Panc1 (cell line): ENCODE measurements at regions not wholly inside any gene's neighbourhood (a gene's known extent, or its start where the extent isn't known, plus 50 kb on each side); places are given as distances from the start of the nearest gene placed in this dataset.

Experiments used
- ATAC-seq: fragments of 200-7000 bp; cut with Tn5 transposase; 2 replicates; pipeline ENCODE4 v1.9.1; 2020; ENCODE audit warnings: mild to moderate bottlenecking, moderate library complexity
- BruUV-seq: library from RNA; stranded (reverse); fragments of 400-500 nt; replicated peaks from 2 replicates; lab custom pipeline; 2021; lab: Mats Ljungman, UMichigan
- CTCF ChIA-PET: fragments of 300-600 bp; sonication (Branson Sonifier 250); formaldehyde crosslinking; loops from one replicate; lab custom pipeline; 2022; ENCODE audit warnings: antibody characterized with exemption; lab: Charles Lee
- POLR2A ChIA-PET: fragments of 300-600 bp; sonication (Branson Sonifier 250); formaldehyde crosslinking; loops from one replicate; lab custom pipeline; 2022; ENCODE audit warnings: antibody characterized with exemption; lab: Charles Lee
- DNase-seq: peaks from one replicate; pipeline ENCODE4 v3.0.0-alpha.2; 2010; ENCODE audit warnings: low read depth, low spot score
- H3K27ac ChIP-seq: 2 replicates; pipeline ENCODE4 v1.5.1; 2011; ENCODE audit warnings: mild to moderate bottlenecking, low read length, inconsistent platforms
- H3K27me3 ChIP-seq: fragments of 200-500 bp; sonication (Bioruptor generic); 2 replicates; pipeline ENCODE4 v1.6.0; 2014; ENCODE audit warnings: low read length, inconsistent platforms; ENCODE audit not compliant: control insufficient read depth, insufficient read depth
- H3K36me3 ChIP-seq: fragments of 200-500 bp; sonication (Bioruptor generic); 2 replicates; pipeline ENCODE4 v1.5.1; 2014; ENCODE audit warnings: inconsistent platforms, mild to moderate bottlenecking, low read length, moderate library complexity; ENCODE audit not compliant: control insufficient read depth, insufficient read depth
- H3K4me1 ChIP-seq: 2 replicates; pipeline ENCODE4 v1.5.1; 2011; ENCODE audit warnings: inconsistent platforms, mild to moderate bottlenecking, low read length, moderate library complexity; ENCODE audit not compliant: control insufficient read depth, insufficient read depth
- H3K4me3 ChIP-seq, 2 experiments: 2 replicates each; pipeline ENCODE4 v1.5.1; 2011 to 2012; ENCODE audit warnings: low read depth in 2 of 2, low read length in 2 of 2, mild to moderate bottlenecking in 2 of 2, inconsistent platforms in 1 of 2, moderate library complexity in 1 of 2
- H3K9me3 ChIP-seq: fragments of 200-500 bp; sonication (Bioruptor generic); 2 replicates; pipeline ENCODE4 v1.5.1; 2014; ENCODE audit warnings: low read depth, mild to moderate bottlenecking, inconsistent platforms, low read length, moderate library complexity; ENCODE audit not compliant: control insufficient read depth, insufficient read depth
- CTCF ChIP-seq: fragments of 450-650 bp; IDR thresholded peaks from 2 replicates; pipeline ENCODE4 v1.5.1; 2017; ENCODE audit warnings: mild to moderate bottlenecking
- POLR2AphosphoS5 ChIP-seq: IDR thresholded peaks from 2 replicates; pipeline ENCODE4 v1.6.1; 2012; ENCODE audit warnings: mild to moderate bottlenecking, low read depth, low read length, moderate library complexity
- REST ChIP-seq, 2 experiments: IDR thresholded peaks; 2 replicates each; pipeline ENCODE4 v1.6.1; 2011 to 2012; ENCODE audit warnings: low read depth in 2 of 2, control low read depth in 1 of 2, low read length in 1 of 2, mild to moderate bottlenecking in 1 of 2, moderate library complexity in 1 of 2; ENCODE audit not compliant: insufficient read depth in 1 of 2
- SIN3A ChIP-seq: IDR thresholded peaks from 2 replicates; pipeline ENCODE4 v1.6.1; 2012; ENCODE audit warnings: low read depth, mild to moderate bottlenecking, low read length, moderate library complexity, borderline replicate concordance; ENCODE audit not compliant: insufficient read depth
- TCF7L2 ChIP-seq: IDR thresholded peaks from 2 replicates; pipeline ENCODE4 v1.6.1; 2011; ENCODE audit warnings: mild to moderate bottlenecking, low read depth, low read length, inconsistent platforms
- in situ Hi-C: cut with HindIII; loops from 2 replicates; pipeline ENCODE4 v1.10.0; 2016; ENCODE audit warnings: low sequenced_read_pairs, low pct_unique_long_range_greater_than_20kb
- intact Hi-C: fragments of 100-400 bp; cut with micrococcal nuclease; formaldehyde crosslinking; loops from one replicate; pipeline ENCODE4 v1.10.0; 2022; ENCODE audit not compliant: unreplicated experiment

- Histone ChIP-seq H3K27ac (no peak overlapping the region), H3K9me3 (no peaks in the 10 kb centered on the region), H3K4me1 (no peaks in the 10 kb centered on the region), H3K27me3 (no peaks in the 10 kb centered on the region), H3K4me3 (no peak overlapping the region), H3K36me3 (no peaks in the 10 kb centered on the region)
- ATAC-seq: no peak
- no TSS peak for BruUV-seq
- intact Hi-C loops: no loop called here
- CTCF ChIA-PET: no interaction called here
- DNase-seq: no peak
- in situ Hi-C loops: no loop called here
- POLR2A ChIA-PET: no interaction called here
- TF ChIP-seq SIN3A (no peak), TCF7L2 (no peak), CTCF (no peak), REST (IDR thresholded peaks at IDR 0.05; ENCODE audit: insufficient read depth in 1 of 2, low read depth in 2 of 2, low read length in 1 of 2) (no peak), POLR2AphosphoS5 (no peak)
Measured at GRCh38 chr4:171042989-171043524, 770.1 kb upstream of the GALNTL6 start.

GRCh38 chr4:171035909-171036308 lies 777.3 kb upstream of the GALNTL6 start:
- Histone ChIP-seq H3K27me3 (no peaks in the 10 kb centered on the region), H3K27ac (no peak overlapping the region), H3K36me3 (no peaks in the 10 kb centered on the region), H3K4me3 (no peak overlapping the region), H3K9me3 (no peaks in the 10 kb centered on the region), H3K4me1 (no peaks in the 10 kb centered on the region)
- in situ Hi-C loops (no loop called here), intact Hi-C loops (no loop called here)
- BruUV-seq: no TSS peak
- ChIA-PET POLR2A (no interaction called here), CTCF (no interaction called here)
- ATAC-seq: no peak
- DNase-seq: no peak
- TF ChIP-seq TCF7L2 (no peak), SIN3A (no peak), POLR2AphosphoS5 (no peak), CTCF (no peak), REST (IDR thresholded peaks at IDR 0.05; ENCODE audit: insufficient read depth in 1 of 2, low read depth in 2 of 2, low read length in 1 of 2) (no peak)
